ENCODE measurements at regions not wholly inside any gene's neighbourhood (a gene's known extent, or its start where the extent isn't known, plus 50 kb on each side); places are given as distances from the start of the nearest gene placed in this dataset.

GRCh38 chr2:239569401-239570090 lies 168.7 kb upstream of the HDAC4 start:
- Histone ChIP-seq H3K4me3 (ENCODE audit: low read length) (no peak overlapping the region), H3K27ac (ENCODE audit: low read depth, low read length) (no peak overlapping the region), H3K4me1 (ENCODE audit: control insufficient read depth in 2 of 2, insufficient read depth in 2 of 2, low read length in 2 of 2) (no peaks in the 10 kb centered on the region), H3K9me3 (ENCODE audit: control insufficient read depth in 2 of 3, low read length in 3 of 3) (no peaks in the 10 kb centered on the region), H3K36me3 (ENCODE audit: control insufficient read depth in 2 of 3, insufficient read depth in 3 of 3, low read length in 3 of 3) (no peaks in the 10 kb centered on the region), H3K27me3 (ENCODE audit: control insufficient read depth in 2 of 2, insufficient read depth in 2 of 2, low read length in 2 of 2) (no peaks in the 10 kb centered on the region)
- ChIA-PET POLR2A (no interaction called here), CTCF (no interaction called here)
- ATAC-seq (no peak), DNase-seq (no peak)
- H3K27ac Mint-ChIP-seq: no peak overlapping the region
- no peaks in the 10 kb centered on the region for H3K4me1 Mint-ChIP-seq
- no peak overlapping the region for H3K4me3 Mint-ChIP-seq
- no peaks in the 10 kb centered on the region for H3K9me3 Mint-ChIP-seq
- H3K27me3 Mint-ChIP-seq: peaks cover 0 to 4% (median 0%) of the 10 kb centered on the region in 5 donors
- no peaks in the 10 kb centered on the region for H3K36me3 Mint-ChIP-seq
- intact Hi-C loops (cut with micrococcal nuclease): no loop called here

- H3K27me3 Mint-ChIP-seq: peaks cover 0 to 4% (median 0%) of the 10 kb centered on the region in 5 donors
- no peaks in the 10 kb centered on the region for H3K27me3 ChIP-seq (ENCODE audit: control insufficient read depth in 2 of 2, insufficient read depth in 2 of 2, low read length in 2 of 2)
- H3K27ac Mint-ChIP-seq: no peak overlapping the region
- H3K4me1 Mint-ChIP-seq: no peaks in the 10 kb centered on the region
- H3K4me3 ChIP-seq (ENCODE audit: low read length): no peak overlapping the region
- DNase-seq (no peak), ATAC-seq (no peak)
- no peaks in the 10 kb centered on the region for H3K36me3 ChIP-seq (ENCODE audit: control insufficient read depth in 2 of 3, insufficient read depth in 3 of 3, low read length in 3 of 3)
- ChIA-PET POLR2A (no interaction called here), CTCF (no interaction called here)
- H3K4me1 ChIP-seq (ENCODE audit: control insufficient read depth in 2 of 2, insufficient read depth in 2 of 2, low read length in 2 of 2): no peaks in the 10 kb centered on the region
- no peak overlapping the region for H3K4me3 Mint-ChIP-seq
- no peaks in the 10 kb centered on the region for H3K9me3 ChIP-seq (ENCODE audit: control insufficient read depth in 2 of 3, low read length in 3 of 3)
- H3K9me3 Mint-ChIP-seq: no peaks in the 10 kb centered on the region
- intact Hi-C loops (cut with micrococcal nuclease): no loop called here
- H3K27ac ChIP-seq (ENCODE audit: low read depth, low read length): no peak overlapping the region
- H3K36me3 Mint-ChIP-seq: no peaks in the 10 kb centered on the region
These were observed 167.8 kb upstream of the HDAC4 start for GRCh38 chr2:239568601-239569000.

- peaks cover 0 to 4% (median 4%) of the 10 kb centered on the region in 5 donors for H3K27me3 Mint-ChIP-seq
- H3K4me3 ChIP-seq (ENCODE audit: low read length): no peak overlapping the region
- H3K27ac Mint-ChIP-seq: no peak overlapping the region
- ChIA-PET POLR2A (no interaction called here), CTCF (no interaction called here)
- no peak for ATAC-seq
- no peaks in the 10 kb centered on the region for H3K27me3 ChIP-seq (ENCODE audit: control insufficient read depth in 2 of 2, insufficient read depth in 2 of 2, low read length in 2 of 2)
- no peaks in the 10 kb centered on the region for H3K36me3 ChIP-seq (ENCODE audit: control insufficient read depth in 2 of 3, insufficient read depth in 3 of 3, low read length in 3 of 3)
- no peaks in the 10 kb centered on the region for H3K36me3 Mint-ChIP-seq
- no peaks in the 10 kb centered on the region for H3K9me3 ChIP-seq (ENCODE audit: control insufficient read depth in 2 of 3, low read length in 3 of 3)
- H3K4me3 Mint-ChIP-seq: no peak overlapping the region
- H3K4me1 Mint-ChIP-seq: no peaks in the 10 kb centered on the region
- H3K4me1 ChIP-seq (ENCODE audit: control insufficient read depth in 2 of 2, insufficient read depth in 2 of 2, low read length in 2 of 2): no peaks in the 10 kb centered on the region
- no peak overlapping the region for H3K27ac ChIP-seq (ENCODE audit: low read depth, low read length)
- no peaks in the 10 kb centered on the region for H3K9me3 Mint-ChIP-seq
- intact Hi-C loops (cut with micrococcal nuclease): no loop called here
- no peak for DNase-seq
These were observed 167.0 kb upstream of the HDAC4 start for GRCh38 chr2:239567786-239568185.

- ATAC-seq (no peak), DNase-seq (no peak)
- no peak overlapping the region for H3K27ac Mint-ChIP-seq
- no peaks in the 10 kb centered on the region for H3K36me3 ChIP-seq (ENCODE audit: control insufficient read depth in 2 of 3, insufficient read depth in 3 of 3, low read length in 3 of 3)
- no peaks in the 10 kb centered on the region for H3K9me3 ChIP-seq (ENCODE audit: control insufficient read depth in 2 of 3, low read length in 3 of 3)
- no peaks in the 10 kb centered on the region for H3K4me1 ChIP-seq (ENCODE audit: control insufficient read depth in 2 of 2, insufficient read depth in 2 of 2, low read length in 2 of 2)
- H3K9me3 Mint-ChIP-seq: no peaks in the 10 kb centered on the region
- no peaks in the 10 kb centered on the region for H3K4me1 Mint-ChIP-seq
- H3K36me3 Mint-ChIP-seq: no peaks in the 10 kb centered on the region
- no peaks in the 10 kb centered on the region for H3K27me3 ChIP-seq (ENCODE audit: control insufficient read depth in 2 of 2, insufficient read depth in 2 of 2, low read length in 2 of 2)
- no peak overlapping the region for H3K4me3 ChIP-seq (ENCODE audit: low read length)
- ChIA-PET POLR2A (no interaction called here), CTCF (no interaction called here)
- peaks cover 0 to 6% (median 0%) of the 10 kb centered on the region in 5 donors for H3K27me3 Mint-ChIP-seq
- no peak overlapping the region for H3K27ac ChIP-seq (ENCODE audit: low read depth, low read length)
- H3K4me3 Mint-ChIP-seq: no peak overlapping the region
- intact Hi-C loops (cut with micrococcal nuclease): no loop called here
These were observed 166.3 kb upstream of the HDAC4 start for GRCh38 chr2:239566995-239567568.

- H3K27me3 ChIP-seq (ENCODE audit: control insufficient read depth in 2 of 2, insufficient read depth in 2 of 2, low read length in 2 of 2): no peaks in the 10 kb centered on the region
- intact Hi-C loops (cut with micrococcal nuclease): no loop called here
- H3K4me1 ChIP-seq (ENCODE audit: control insufficient read depth in 2 of 2, insufficient read depth in 2 of 2, low read length in 2 of 2): no peaks in the 10 kb centered on the region
- no peak for ATAC-seq
- H3K4me3 ChIP-seq (ENCODE audit: low read length): no peak overlapping the region
- no peaks in the 10 kb centered on the region for H3K36me3 Mint-ChIP-seq
- H3K9me3 Mint-ChIP-seq: no peaks in the 10 kb centered on the region
- H3K27me3 Mint-ChIP-seq: peaks cover 0 to 6% (median 0%) of the 10 kb centered on the region in 5 donors
- no peaks in the 10 kb centered on the region for H3K9me3 ChIP-seq (ENCODE audit: control insufficient read depth in 2 of 3, low read length in 3 of 3)
- no peaks in the 10 kb centered on the region for H3K36me3 ChIP-seq (ENCODE audit: control insufficient read depth in 2 of 3, insufficient read depth in 3 of 3, low read length in 3 of 3)
- POLR2A ChIA-PET: no interaction called here
- no peak overlapping the region for H3K4me3 Mint-ChIP-seq
- H3K27ac ChIP-seq (ENCODE audit: low read depth, low read length): no peak overlapping the region
- H3K4me1 Mint-ChIP-seq: no peaks in the 10 kb centered on the region
- no peak for DNase-seq
- CTCF ChIA-PET: no interaction called here
- no peak overlapping the region for H3K27ac Mint-ChIP-seq
These were observed 165.6 kb upstream of the HDAC4 start for GRCh38 chr2:239566162-239566994.

GRCh38 chr2:239564587-239564986 lies 163.8 kb upstream of the HDAC4 start:
- no peak for ATAC-seq
- no peaks in the 10 kb centered on the region for H3K4me1 Mint-ChIP-seq
- Histone ChIP-seq H3K9me3 (ENCODE audit: control insufficient read depth in 2 of 3, low read length in 3 of 3) (no peaks in the 10 kb centered on the region), H3K27ac (ENCODE audit: low read depth, low read length) (no peak overlapping the region), H3K36me3 (ENCODE audit: control insufficient read depth in 2 of 3, insufficient read depth in 3 of 3, low read length in 3 of 3) (no peaks in the 10 kb centered on the region), H3K27me3 (ENCODE audit: control insufficient read depth in 2 of 2, insufficient read depth in 2 of 2, low read length in 2 of 2) (no peaks in the 10 kb centered on the region), H3K4me3 (ENCODE audit: low read length) (no peak overlapping the region), H3K4me1 (ENCODE audit: control insufficient read depth in 2 of 2, insufficient read depth in 2 of 2, low read length in 2 of 2) (no peaks in the 10 kb centered on the region)
- H3K36me3 Mint-ChIP-seq: no peaks in the 10 kb centered on the region
- intact Hi-C loops (cut with micrococcal nuclease): no loop called here
- no peak overlapping the region for H3K4me3 Mint-ChIP-seq
- no peaks in the 10 kb centered on the region for H3K9me3 Mint-ChIP-seq
- H3K27ac Mint-ChIP-seq: no peak overlapping the region
- ChIA-PET POLR2A (no interaction called here), CTCF (no interaction called here)
- peaks cover 0 to 6% (median 0%) of the 10 kb centered on the region in 5 donors for H3K27me3 Mint-ChIP-seq
- no peak for DNase-seq

- ChIA-PET CTCF (no interaction called here), POLR2A (no interaction called here)
- Mint-ChIP-seq H3K4me1 (no peaks in the 10 kb centered on the region), H3K9me3 (no peaks in the 10 kb centered on the region), H3K27me3 (peaks cover 0 to 10% (median 4%) of the 10 kb centered on the region in 5 donors), H3K4me3 (no peak overlapping the region), H3K36me3 (no peaks in the 10 kb centered on the region), H3K27ac (no peak overlapping the region)
- H3K4me3 ChIP-seq (ENCODE audit: low read length): no peak overlapping the region
- no peaks in the 10 kb centered on the region for H3K27me3 ChIP-seq (ENCODE audit: control insufficient read depth in 2 of 2, insufficient read depth in 2 of 2, low read length in 2 of 2)
- DNase-seq (no peak), ATAC-seq (no peak)
- H3K27ac ChIP-seq (ENCODE audit: low read depth, low read length): no peak overlapping the region
- H3K9me3 ChIP-seq (ENCODE audit: control insufficient read depth in 2 of 3, low read length in 3 of 3): no peaks in the 10 kb centered on the region
- H3K4me1 ChIP-seq (ENCODE audit: control insufficient read depth in 2 of 2, insufficient read depth in 2 of 2, low read length in 2 of 2): no peaks in the 10 kb centered on the region
- H3K36me3 ChIP-seq (ENCODE audit: control insufficient read depth in 2 of 3, insufficient read depth in 3 of 3, low read length in 3 of 3): no peaks in the 10 kb centered on the region
- intact Hi-C loops (cut with micrococcal nuclease): no loop called here
These were observed 162.7 kb upstream of the HDAC4 start for GRCh38 chr2:239563561-239563960.
